ENCODE measurements at regions not wholly inside any gene's neighbourhood (a gene's known extent, or its start where the extent isn't known, plus 50 kb on each side); places are given as distances from the start of the nearest gene placed in this dataset.
A peak's percentile ranks its signal among the peaks of the same experiment; 100 is the strongest.

- no peak overlapping the region for H3K4me2 ChIP-seq
- Mint-ChIP-seq H3K4me1 (no peaks in the 10 kb centered on the region), H3K27me3 (ENCODE audit: insufficient read depth, low read depth) (peaks cover 2% of the 10 kb centered on the region), H3K9me3 (peaks cover 25% of the 10 kb centered on the region), H3K36me3 (no peaks in the 10 kb centered on the region), H3K27ac (no peak overlapping the region), H3K4me3 (no peak overlapping the region)
- H2AFZ ChIP-seq (replicated peaks): no peak overlapping the region
- TF ChIP-seq EZH2phosphoT487 (IDR thresholded peaks at IDR 0.05) (no peak), CTCF (IDR thresholded peaks at IDR 0.05) (peak; percentile 39)
- peaks cover 6% of the 10 kb centered on the region for H3K4me1 ChIP-seq
- no peaks in the 10 kb centered on the region for H4K20me1 ChIP-seq (ENCODE audit: low read depth)
- H3K79me2 ChIP-seq (ENCODE audit: low read depth): no peaks in the 10 kb centered on the region
- H3K36me3 ChIP-seq: peaks cover 4% of the 10 kb centered on the region
- H3K27me3 ChIP-seq: no peaks in the 10 kb centered on the region
- H3F3A ChIP-seq (ENCODE audit: low read depth): no peaks in the 10 kb centered on the region
- H3K9me3 ChIP-seq (ENCODE audit: low read depth): no peaks in the 10 kb centered on the region
- no peak overlapping the region for H3K9ac ChIP-seq
- H3K4me3 ChIP-seq: no peak overlapping the region
- no peak overlapping the region for H3K27ac ChIP-seq
- DNase-seq (ENCODE audit: low spot score): peak; percentile 3
Observed at GRCh38 chr3:21017115-21017852, 733.7 kb downstream of the ZNF385D start.

- Histone ChIP-seq H3K9ac (no peak overlapping the region), H3F3A (ENCODE audit: low read depth) (peaks cover 4% of the 10 kb centered on the region), H3K27ac (no peak overlapping the region), H4K20me1 (ENCODE audit: low read depth) (no peaks in the 10 kb centered on the region), H3K4me3 (no peak overlapping the region), H3K4me2 (no peak overlapping the region), H3K79me2 (ENCODE audit: low read depth) (no peaks in the 10 kb centered on the region), H3K4me1 (peaks cover 1% of the 10 kb centered on the region), H2AFZ (replicated peaks) (no peak overlapping the region), H3K27me3 (no peaks in the 10 kb centered on the region), H3K9me3 (ENCODE audit: low read depth) (no peaks in the 10 kb centered on the region), H3K36me3 (peaks cover 4% of the 10 kb centered on the region)
- peaks cover 25% of the 10 kb centered on the region for H3K9me3 Mint-ChIP-seq
- no peak overlapping the region for H3K4me3 Mint-ChIP-seq
- no peak overlapping the region for H3K27ac Mint-ChIP-seq
- DNase-seq (ENCODE audit: low spot score): no peak
- no peaks in the 10 kb centered on the region for H3K36me3 Mint-ChIP-seq
- peaks cover 16% of the 10 kb centered on the region for H3K4me1 Mint-ChIP-seq
- no peak for TF ChIP-seq CTCF (IDR thresholded peaks at IDR 0.05)
- TF ChIP-seq EZH2phosphoT487 (IDR thresholded peaks at IDR 0.05): no peak
- TF ChIP-seq EZH2 (IDR thresholded peaks at IDR 0.05): no peak
- no peaks in the 10 kb centered on the region for H3K27me3 Mint-ChIP-seq (ENCODE audit: insufficient read depth, low read depth)
Observed at GRCh38 chr3:21013566-21013965, 737.4 kb downstream of the ZNF385D start.

GRCh38 chr3:20999661-21000060, 751.3 kb downstream of the ZNF385D start:
- Histone ChIP-seq H3K9me3 (ENCODE audit: low read depth) (no peaks in the 10 kb centered on the region), H3K27me3 (no peaks in the 10 kb centered on the region), H3F3A (ENCODE audit: low read depth) (no peaks in the 10 kb centered on the region), H3K4me2 (no peak overlapping the region), H3K27ac (no peak overlapping the region), H3K79me2 (ENCODE audit: low read depth) (no peaks in the 10 kb centered on the region), H3K4me1 (no peaks in the 10 kb centered on the region), H2AFZ (replicated peaks) (peak overlapping the region; percentile 19), H3K4me3 (no peak overlapping the region), H4K20me1 (ENCODE audit: low read depth) (no peaks in the 10 kb centered on the region), H3K36me3 (no peaks in the 10 kb centered on the region), H3K9ac (no peak overlapping the region)
- no peak for DNase-seq (ENCODE audit: low spot score)
- Mint-ChIP-seq H3K36me3 (no peaks in the 10 kb centered on the region), H3K27me3 (ENCODE audit: insufficient read depth, low read depth) (no peaks in the 10 kb centered on the region), H3K4me1 (no peaks in the 10 kb centered on the region), H3K4me3 (no peak overlapping the region), H3K9me3 (no peaks in the 10 kb centered on the region), H3K27ac (no peak overlapping the region)
- TF ChIP-seq EZH2phosphoT487 (IDR thresholded peaks at IDR 0.05): no peak
- TF ChIP-seq CTCF (IDR thresholded peaks at IDR 0.05): no peak
- no peak for TF ChIP-seq EZH2 (IDR thresholded peaks at IDR 0.05)
